HT1080 (cell line): ENCODE measurements at regions not wholly inside any gene's neighbourhood (a gene's known extent, or its start where the extent isn't known, plus 50 kb on each side); places are given as distances from the start of the nearest gene placed in this dataset.
"Not testable (repeated sequence)": the region's sequence is repeated elsewhere in the genome, so short reads cannot be mapped to it uniquely, and the experiment has no call there.

Source experiments
- DNase-seq: peaks from one replicate; pipeline ENCODE4 v3.0.0-alpha.2; 2015; ENCODE audit warnings: low read depth

DNA sequence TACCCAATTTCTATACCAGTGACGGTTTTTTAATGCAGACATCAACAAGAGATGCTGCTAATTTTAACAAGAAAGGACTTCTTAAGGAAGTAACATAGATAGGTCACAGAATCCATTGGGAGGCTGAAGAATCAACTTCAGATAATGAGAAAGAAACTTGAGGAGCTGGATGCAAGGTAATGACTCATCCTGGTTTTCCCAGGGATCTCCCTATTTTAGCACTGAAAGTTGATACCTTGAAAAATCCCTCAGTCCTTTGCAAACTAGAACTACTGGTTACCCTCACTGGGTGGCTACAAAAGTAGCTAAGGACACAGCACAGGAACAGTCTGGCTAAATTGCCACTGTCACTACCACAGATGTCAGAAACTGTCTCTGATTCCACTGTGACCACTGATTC lies 561.9 kb downstream of the FLRT2 start:
- peak; percentile 59 for DNase-seq

DNA sequence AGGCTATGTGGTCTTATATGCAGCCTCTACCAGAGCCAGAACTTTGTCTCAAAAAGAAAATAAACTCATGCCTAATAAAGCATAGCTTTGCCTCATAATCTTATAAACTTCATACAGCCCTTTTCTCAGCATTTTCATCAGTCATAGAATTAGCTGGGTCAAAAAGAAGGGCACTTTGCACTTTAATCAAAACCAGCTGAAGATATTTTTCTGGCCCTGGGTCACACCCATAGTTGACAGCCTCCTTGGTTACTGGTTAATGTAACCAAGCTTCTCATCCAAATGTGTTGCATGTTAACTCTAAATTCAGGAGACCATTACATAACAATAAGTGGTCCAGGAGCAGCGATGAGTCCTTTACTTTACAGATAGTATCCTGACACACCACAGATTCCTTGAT lies 558.2 kb downstream of the FLRT2 start:
- DNase-seq = no peak

DNA sequence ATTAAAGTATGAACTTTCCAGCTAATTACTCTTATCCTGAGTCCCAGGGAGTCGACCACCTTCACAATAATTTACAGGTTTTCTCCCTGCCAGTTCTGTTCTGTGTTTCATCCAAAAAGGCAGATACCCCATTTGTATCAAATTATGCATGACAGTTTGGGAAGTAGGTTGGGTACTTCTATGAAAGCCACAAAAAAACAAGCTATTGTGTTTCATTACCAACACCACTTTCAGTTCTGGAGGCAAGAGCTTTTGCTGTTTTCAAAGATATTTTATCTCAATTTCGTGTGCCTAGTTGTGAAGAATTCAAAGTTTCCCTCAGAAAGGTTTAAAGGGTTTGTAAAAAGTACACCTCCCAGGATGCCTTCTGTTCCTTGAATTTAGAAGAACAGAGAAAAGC lies 557.4 kb downstream of the FLRT2 start:
- DNase-seq = no peak

DNA sequence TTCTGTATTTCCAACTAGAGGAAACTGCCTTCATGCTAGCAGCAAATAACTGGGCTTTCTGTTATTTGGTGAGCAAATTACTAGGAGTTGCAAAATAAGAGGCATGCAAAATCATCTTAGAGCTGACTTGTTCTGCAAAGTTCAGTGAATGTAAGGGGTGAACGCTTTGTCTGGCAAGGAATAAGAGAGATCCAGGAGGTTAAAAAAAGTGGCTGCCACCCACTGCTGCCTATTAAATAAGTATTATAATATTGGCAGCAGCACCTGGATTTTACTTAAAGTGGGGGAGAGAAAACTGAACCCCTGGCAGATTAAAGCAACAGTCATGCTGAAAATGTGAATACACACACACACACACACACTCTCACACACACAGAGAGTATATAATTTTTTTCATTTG lies 557.0 kb downstream of the FLRT2 start:
- DNase-seq = no peak

DNA sequence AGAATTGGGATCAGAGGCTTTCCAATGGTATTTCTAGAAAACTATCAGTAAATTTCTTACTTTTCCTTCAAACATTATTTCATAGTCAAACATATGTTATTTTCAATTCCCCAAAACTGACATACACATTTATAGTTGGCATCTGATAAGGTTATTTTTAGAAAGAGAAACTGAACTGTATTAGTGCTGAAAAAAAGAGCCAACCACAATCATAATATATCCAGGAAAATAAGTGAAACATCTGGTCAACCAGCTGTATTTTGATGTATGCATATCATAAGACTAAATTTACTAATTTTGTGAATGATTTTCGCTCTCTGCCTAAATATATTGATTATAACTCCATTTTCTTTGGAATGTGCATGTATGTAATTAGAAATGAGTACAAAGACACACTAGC lies 554.2 kb downstream of the FLRT2 start:
- no peak for DNase-seq

DNA sequence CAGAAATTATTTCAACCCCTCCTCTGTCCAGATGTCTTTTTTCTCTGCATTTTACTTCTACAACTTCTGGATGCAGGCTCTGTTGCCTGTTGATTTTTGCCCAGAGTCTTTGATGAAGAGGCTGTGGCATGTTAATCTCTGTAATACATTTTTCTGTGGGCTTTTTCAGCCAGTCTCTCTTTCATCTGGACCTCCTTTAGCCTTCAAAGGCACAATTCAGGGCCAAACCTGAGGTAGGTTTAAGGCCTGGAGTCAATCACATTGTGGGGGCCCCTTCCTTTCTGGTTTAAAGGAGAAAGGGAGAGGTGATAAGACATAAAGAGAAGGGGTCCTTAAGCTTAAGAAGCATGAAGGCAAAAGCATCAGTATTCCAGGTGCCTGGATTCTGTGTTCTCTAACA lies 553.7 kb downstream of the FLRT2 start:
- no peak for DNase-seq

DNA sequence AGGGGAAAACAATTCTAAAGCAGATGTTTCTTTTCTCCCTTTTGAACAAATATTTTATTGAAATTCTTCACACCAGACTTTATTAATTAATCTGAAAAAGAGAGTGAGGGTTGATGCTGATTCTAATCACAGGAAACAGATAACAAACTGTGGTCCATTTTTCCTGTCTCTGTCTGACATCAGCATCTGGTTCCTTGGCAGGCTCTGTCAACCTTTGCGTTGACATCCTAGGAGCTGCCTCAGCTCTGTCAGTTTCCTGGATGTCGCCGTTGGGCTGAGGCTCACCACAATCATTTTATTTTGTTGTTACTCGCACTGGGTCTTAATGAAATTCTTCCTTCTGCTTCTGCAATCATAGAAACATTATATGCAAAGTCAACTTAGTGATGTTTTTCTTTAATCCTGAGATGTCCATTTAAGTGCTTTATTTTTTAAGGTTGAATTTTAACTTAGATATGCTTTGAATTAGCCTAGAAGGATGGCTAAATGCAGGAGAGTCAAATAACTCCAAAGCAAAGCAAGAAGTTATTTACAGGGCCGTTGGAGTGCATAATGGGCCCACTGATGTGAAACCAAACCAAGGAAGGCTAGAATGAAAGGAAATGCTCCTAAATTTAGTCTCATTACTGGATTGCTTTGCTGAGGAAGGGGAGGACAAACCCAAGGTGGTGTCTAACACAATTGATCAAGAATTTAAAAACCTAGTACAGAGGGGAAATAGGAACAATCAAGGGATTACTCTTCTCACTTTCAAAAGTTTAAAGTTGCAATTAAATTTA lies 542.4 kb downstream of the FLRT2 start:
- no peak for DNase-seq

DNA sequence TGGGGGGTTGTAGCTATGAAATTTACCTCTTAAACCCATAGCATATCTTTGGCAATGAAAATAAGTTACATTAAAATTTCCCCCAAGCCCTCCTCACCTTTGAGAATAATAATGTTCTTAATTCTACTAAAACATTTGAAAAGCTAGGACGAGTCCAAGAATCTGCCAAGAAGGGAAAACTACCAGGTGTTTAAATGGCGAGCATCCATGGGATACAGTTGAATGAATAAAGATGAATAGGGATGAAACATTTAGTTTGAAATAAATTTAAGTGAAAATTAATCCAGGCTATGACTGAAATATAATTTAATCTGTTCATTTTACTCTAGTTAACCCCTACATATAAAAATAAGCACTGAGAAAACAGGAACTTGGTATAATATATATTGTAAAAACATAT lies 536.7 kb downstream of the FLRT2 start:
- DNase-seq = no peak

DNA sequence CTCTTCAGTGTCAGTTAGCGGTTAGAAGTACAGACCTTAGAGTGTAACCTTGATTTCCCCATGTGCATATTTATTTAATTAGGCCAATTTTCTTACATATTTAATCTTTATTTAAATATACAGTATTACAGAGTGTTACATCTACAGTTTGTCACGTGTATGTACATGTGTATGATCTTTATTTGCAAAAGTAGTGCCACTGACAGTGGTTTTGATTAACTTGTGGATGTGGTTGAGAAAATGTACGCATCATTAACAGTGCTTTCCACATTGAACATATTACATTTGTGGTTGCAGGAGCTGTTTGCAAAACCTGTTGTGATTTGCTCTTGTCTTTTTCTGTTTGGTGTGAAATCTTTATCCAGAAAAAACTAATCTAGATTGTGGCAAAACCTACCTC lies 535.5 kb downstream of the FLRT2 start:
- no peak for DNase-seq

DNA sequence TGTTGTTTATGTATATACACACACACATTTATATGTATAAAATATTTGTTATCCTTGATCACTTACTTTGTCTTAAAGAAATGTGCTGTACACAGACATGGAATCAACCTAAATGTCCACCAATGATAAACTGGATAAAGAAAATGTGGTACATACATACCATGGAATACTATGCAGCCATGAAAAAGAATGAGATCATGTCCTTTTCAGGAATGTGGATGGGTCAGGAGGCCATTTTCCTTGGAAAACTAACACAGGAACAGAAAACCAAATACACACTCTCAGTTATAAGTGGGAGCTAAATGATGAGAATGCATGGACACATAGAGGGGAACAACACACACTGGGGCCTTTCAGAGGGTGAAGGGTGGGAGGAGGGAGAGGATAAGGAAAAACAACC lies 534.7 kb downstream of the FLRT2 start:
- DNase-seq = not testable (repeated sequence)

DNA sequence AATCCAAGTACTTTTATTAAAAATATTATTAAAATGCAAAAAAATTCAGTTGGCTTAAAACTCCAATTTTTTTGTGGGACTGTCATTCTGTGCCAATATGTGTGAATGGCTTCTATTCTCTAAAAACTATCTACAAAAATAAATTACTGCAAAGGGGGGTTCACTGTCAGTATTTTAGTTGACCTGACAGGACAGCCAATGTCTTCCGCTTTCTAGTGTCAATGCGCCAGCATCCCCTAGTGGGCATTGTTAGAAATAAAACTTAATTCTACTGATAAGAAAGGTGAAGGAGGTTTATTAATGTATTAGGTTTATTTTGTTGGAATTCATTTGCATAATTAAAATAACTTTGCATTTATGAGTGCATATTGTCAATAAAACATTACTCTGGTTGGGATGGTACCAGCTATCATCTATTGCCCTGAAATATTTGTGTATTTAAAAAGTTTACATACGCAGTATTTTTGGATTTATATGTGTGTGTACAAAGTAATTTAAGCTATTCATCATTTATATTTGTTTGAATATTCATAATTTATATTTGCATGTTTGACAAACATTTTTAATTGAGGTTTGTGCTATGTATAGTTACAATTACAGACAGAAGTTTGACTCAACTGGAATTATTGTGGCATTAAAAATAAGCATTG lies 527.2 kb downstream of the FLRT2 start:
- DNase-seq = peak; percentile 6

DNA sequence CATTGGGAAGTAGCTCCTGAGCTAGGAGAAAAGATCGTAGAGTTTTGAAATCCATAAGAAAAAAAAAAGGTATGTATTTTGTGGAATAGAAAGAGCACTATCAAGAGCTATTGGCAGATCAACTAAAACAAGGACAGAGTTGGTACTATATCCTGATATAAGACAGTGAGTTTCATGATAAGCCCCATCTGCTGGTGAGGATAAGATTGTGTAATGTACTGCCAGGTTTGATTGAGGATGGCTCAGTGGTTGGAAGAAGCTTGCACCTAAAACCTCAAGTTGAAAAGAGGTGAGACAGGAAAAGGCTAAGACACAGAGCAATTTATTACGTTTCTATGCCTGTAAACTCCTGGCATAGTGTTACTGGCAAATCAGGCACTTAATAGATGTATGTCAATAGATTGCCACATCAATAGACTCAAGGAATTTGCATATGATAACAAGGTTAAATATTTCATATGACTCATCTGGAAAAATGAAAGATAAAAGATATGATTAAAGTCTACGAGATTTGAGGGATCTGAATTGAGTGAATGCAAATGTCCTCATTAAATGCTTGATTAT lies 525.6 kb downstream of the FLRT2 start:
- peak; percentile 28 for DNase-seq

DNA sequence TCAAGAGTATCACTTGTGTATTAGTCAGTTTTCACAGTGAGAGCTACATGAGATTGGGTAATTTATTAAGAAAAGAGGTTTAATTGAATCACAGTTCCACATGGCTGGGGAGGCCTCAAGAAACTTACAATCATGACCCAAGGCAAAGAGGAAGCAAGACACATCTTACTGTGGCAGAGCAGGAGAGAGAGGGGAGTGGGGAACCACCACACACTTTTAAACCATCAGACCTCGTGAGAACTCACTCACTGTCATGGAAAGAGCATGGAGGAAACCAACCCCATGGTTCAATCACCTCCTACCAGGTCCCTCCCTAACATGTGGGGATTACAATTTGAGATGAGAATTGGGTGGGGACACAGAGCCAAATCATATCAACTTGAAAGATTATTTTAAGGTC lies 522.9 kb downstream of the FLRT2 start:
- DNase-seq = no peak

DNA sequence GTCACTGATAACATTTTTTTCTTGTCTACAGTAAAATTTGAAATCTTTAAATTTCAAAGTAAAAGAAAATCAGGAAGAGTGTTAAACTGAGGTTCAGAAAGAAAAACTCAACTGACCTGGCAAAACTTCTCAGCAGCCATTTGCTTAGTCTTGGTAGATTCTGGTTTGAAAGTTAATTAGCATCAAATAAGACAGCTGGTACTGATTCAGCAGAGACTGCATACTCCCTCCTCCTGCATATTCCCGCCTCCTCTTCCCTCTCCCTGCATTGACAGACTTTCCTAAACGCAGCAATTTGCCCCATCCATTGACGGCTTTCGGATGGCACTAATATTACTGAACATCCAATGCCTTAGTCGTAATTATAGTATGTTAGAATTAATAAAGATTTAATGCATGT lies 520.8 kb downstream of the FLRT2 start:
- no peak for DNase-seq

DNA sequence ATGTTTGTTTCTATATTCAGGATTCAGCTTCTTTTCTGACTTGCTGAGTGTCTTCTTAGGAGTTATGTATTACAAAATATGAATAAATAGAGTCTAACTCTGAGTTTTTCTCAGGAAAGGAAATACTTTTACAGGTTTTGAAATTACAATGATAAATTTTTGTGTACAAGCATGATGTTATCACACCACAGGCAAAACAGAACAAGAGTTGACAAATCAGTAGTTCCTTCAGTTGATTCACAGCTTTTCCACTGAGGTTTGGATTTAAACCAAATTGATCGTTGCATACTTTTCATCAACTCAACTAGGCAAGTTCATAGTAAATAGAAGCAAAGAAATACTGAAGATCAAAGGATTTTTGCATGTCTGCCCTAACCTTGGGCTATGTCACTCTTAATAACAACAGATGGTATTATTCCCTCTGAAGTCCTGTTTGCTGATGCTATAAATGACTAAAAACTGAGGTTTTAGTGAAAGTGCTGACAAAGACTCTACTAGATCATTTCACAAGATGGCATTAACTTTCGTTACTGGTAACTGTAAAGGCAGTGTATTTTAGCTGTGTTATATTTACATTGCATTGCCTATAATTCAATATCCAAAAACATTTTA lies 520.2 kb downstream of the FLRT2 start:
- DNase-seq = no peak

DNA sequence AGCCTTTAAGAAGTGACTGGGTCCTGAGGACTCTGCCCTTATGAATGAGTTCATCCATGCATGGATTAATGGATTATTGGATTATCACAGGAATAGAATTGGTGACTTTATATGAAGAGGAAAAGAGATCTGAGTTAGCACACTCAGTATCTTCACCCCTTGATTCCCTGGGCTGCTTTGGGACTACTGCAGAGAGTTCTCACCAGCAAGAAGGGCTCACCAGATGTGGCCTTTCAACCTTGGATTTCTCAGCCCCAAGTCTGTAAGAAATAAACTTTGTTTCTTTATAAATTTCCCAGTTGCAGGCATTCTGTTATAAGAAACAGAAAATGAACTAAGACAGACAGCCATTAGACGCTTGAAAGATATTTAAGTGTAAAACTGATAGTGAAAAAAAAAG lies 509.2 kb downstream of the FLRT2 start:
- no peak for DNase-seq

DNA sequence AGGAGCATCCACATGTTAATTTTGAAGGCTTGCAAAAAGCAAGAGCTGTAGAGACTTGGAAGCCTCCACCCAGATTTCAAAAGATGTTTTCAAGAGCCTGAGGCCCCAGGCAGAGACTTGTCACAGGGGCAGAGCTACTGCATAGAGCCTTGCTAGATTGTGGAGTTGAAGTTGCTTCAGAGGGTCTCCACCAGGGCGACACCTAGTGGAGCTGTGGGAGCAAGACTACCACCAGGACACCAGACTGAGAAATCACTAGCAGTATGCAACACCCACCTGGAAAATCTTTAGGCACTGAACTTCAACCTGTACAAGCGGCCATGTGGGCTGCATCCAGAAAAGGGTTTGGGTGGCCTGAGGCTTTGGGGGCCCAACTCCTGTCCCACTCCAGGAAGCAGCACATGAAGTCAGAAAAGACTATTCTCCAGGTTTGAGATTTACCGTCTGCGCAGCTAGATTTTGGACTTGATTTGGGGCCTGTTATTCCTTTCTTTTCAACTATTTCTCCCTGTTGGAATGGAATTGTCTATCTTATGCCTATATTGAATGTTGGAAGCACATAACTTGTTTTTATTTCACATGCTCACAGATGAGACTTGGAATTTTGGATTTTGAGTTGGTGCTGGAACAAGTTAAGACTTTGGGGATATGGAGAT lies 508.6 kb downstream of the FLRT2 start:
- DNase-seq = peak; percentile 57

DNA sequence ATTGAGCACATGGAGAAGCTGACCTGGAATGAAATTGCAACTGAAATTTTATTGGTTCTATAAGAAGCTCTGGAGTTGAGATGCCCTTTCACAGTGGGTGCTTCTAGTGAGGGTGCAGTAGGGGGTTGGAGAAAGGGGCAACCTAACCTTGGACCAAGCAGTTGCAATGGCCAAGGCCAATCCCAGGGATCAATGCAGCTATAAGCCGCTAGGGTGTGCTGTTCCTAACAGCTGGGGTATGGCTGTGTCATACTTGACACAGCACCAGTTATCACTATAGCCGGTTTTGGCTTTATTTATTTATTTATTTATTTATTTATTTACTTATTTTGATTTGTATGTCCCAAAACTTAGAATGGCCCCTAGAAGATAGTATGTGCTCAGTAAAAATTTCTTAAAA lies 505.9 kb downstream of the FLRT2 start:
- peak; percentile 28 for DNase-seq

DNA sequence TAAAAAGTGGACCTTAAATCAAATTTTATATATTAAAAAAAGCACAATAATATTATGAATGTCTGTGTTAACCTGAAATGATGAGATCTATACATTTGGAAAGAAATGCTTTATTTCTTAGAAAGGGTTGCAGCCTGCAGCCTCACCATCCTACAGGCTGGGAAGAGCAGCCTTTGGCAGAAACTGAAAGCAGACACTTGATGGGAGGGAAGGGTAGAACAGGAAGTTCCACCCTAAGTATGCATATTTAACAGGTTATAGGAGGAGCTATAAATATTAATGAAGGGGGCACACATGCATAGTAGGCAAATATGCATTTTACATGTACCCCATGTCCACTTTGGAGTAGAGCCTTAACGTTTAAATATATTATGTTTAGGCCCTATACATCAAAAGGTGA lies 498.0 kb downstream of the FLRT2 start:
- DNase-seq = no peak

DNA sequence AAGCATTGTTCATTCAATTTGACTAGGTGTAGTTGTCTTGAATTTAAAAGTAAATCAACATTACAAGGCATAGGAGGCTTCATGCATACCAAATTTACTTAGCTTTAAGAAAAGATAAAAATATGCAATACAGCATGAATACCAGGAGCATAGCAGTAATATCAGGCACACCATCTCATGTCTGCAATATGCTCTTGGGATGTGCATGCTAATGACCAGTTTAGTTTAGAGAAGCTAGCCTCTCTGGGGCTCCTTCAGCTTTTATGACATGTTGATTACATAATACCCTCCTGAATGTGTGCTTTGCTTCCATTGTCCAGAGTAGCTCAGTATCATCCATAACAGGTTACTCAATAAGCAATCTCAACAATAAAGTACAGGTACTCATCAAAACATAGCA lies 497.2 kb downstream of the FLRT2 start:
- DNase-seq = no peak

DNA sequence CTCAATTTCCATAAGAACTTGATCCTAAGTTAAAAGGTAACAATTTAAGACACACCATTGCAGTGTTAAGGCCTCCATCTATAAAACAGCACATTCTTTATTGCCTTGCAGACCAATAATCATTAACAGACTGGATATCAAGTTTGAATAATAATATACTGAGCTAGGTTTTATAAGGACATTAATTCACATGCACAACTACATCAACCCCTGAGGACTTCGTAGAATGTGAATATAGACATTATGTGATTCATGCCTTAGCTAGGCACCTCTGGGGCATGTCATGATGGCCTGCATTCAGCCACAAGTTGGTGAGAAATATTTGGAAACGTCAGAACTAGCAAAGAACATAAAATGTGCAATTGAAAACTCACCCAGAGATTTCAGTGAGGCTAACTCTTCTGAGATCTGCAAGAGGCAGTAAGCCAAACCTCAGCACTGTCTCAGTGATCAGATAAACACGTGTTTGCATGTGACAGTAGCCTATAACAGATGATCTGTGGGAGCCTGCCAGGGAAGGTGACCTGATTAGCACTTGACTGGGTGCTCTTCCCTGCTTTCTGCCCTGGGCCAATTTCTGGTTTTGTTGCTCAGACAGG lies 492.2 kb downstream of the FLRT2 start:
- DNase-seq = peak; percentile 24

DNA sequence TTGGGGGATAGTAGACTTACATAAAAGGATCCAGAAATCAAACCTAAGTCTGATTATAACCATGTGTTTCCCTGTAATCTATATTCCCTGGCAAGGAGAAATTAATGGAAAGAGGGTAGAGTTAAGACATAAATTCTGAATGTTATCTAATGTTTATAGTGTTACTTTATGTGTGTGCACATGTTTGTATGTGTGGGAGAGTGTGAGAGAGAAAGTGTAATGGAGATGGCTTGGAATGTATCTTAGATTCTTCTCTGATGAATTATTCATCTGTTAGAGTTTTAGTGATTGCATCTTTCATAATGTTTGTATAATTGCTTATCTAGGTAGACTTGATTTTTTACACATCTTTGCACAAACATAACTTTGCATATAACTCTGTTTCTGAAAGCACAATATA lies 490.9 kb downstream of the FLRT2 start:
- no peak for DNase-seq
